PC-3 (cell line): ENCODE measurements at regions not wholly inside any gene's neighbourhood (a gene's known extent, or its start where the extent isn't known, plus 50 kb on each side); places are given as distances from the start of the nearest gene placed in this dataset.

Source experiments
- ATAC-seq: fragments of 200-7000 bp; cut with Tn5 transposase; 2 replicates; pipeline ENCODE4 v1.9.1; 2020; ENCODE audit warnings: mild to moderate bottlenecking, moderate library complexity
- BruUV-seq: library from RNA; stranded (reverse); fragments of 400-500 nt; replicated peaks from 2 replicates; lab custom pipeline; 2021; lab: Mats Ljungman, UMichigan
- CTCF ChIA-PET: fragments of 300-600 bp; sonication (Branson Sonifier 250); formaldehyde crosslinking; loops from one replicate; lab custom pipeline; 2022; ENCODE audit warnings: antibody characterized with exemption; lab: Charles Lee
- POLR2A ChIA-PET: fragments of 300-600 bp; sonication (Branson Sonifier 250); formaldehyde crosslinking; loops from one replicate; lab custom pipeline; 2022; ENCODE audit warnings: antibody characterized with exemption; ENCODE audit not compliant: unreplicated experiment; lab: Charles Lee
- DNase-seq: peaks from one replicate; pipeline ENCODE4 v3.0.0-alpha.2; 2015
- H2AFZ ChIP-seq: fragments of 300-600 bp; sonication (generic); 2 replicates; pipeline ENCODE4 v1.6.0; 2016; ENCODE audit warnings: antibody characterized with exemption, low read length
- H3F3A ChIP-seq: fragments of 300-600 bp; sonication (generic); one replicate; pipeline ENCODE4 v1.6.0; 2017; ENCODE audit warnings: antibody characterized with exemption, low read length, control low read depth, mild to moderate bottlenecking; ENCODE audit not compliant: unreplicated experiment
- H3K27ac ChIP-seq: fragments of 300-600 bp; sonication (generic); 2 replicates; pipeline ENCODE4 v1.5.1; 2016; ENCODE audit warnings: mild to moderate bottlenecking, low read length
- H3K27me3 ChIP-seq: fragments of 300-600 bp; sonication (generic); 2 replicates; pipeline ENCODE4 v1.6.1; 2016; ENCODE audit warnings: low read length, mixed read lengths
- H3K36me3 ChIP-seq: fragments of 300-600 bp; sonication (generic); 2 replicates; pipeline ENCODE4 v1.6.1; 2016; ENCODE audit warnings: low read depth, mixed run types, low read length, mixed read lengths
- H3K4me1 ChIP-seq: fragments of 300-600 bp; sonication (generic); 2 replicates; pipeline ENCODE4 v1.5.1; 2016; ENCODE audit warnings: low read length; ENCODE audit not compliant: insufficient read depth
- H3K4me2 ChIP-seq: fragments of 300-600 bp; sonication (generic); 2 replicates; pipeline ENCODE4 v1.6.0; 2016; ENCODE audit warnings: low read length
- H3K4me3 ChIP-seq: fragments of 300-600 bp; sonication (generic); 2 replicates; pipeline ENCODE4 v1.5.1; 2016; ENCODE audit warnings: mild to moderate bottlenecking, low read length, mixed read lengths
- H3K79me2 ChIP-seq: fragments of 300-600 bp; sonication (generic); 2 replicates; pipeline ENCODE4 v1.6.1; 2017; ENCODE audit warnings: low read length, mixed read lengths
- H3K9ac ChIP-seq: fragments of 300-600 bp; sonication (generic); 2 replicates; pipeline ENCODE4 v1.6.0; 2016; ENCODE audit warnings: mild to moderate bottlenecking, low read length
- H3K9me2 ChIP-seq: fragments of 300-600 bp; sonication (generic); replicated peaks from 2 replicates; pipeline ENCODE4 v1.6.1; 2016; ENCODE audit warnings: mixed run types, low read length, mixed read lengths
- H3K9me3 ChIP-seq: fragments of 300-600 bp; sonication (generic); 2 replicates; pipeline ENCODE4 v1.6.1; 2016; ENCODE audit warnings: low read length, mixed read lengths
- H4K20me1 ChIP-seq: fragments of 300-600 bp; sonication (generic); 2 replicates; pipeline ENCODE4 v1.6.1; 2016; ENCODE audit warnings: low read length, mixed read lengths
- CTCF ChIP-seq: fragments of 300-600 bp; sonication (generic); conservative IDR thresholded peaks from 2 replicates; pipeline ENCODE4 v1.5.1; 2017; ENCODE audit warnings: antibody characterized with exemption, low read depth, mild to moderate bottlenecking, low read length
- EZH2 ChIP-seq: fragments of 300-600 bp; sonication (generic); IDR thresholded peaks from one replicate; pipeline ENCODE4 v1.6.1; 2017; ENCODE audit warnings: antibody characterized with exemption, mild to moderate bottlenecking, low read length; ENCODE audit not compliant: unreplicated experiment
- EZH2phosphoT487 ChIP-seq: fragments of 300-600 bp; sonication (generic); IDR thresholded peaks from 2 replicates; pipeline ENCODE4 v1.6.1; 2018; ENCODE audit warnings: mild to moderate bottlenecking, antibody characterized with exemption, low read length, borderline replicate concordance
- intact Hi-C: fragments of 100-400 bp; cut with micrococcal nuclease; formaldehyde crosslinking; loops from 2 replicates; pipeline ENCODE4 v1.9.0; 2023

GRCh38 chr12:124711344-124711743 lies 143.9 kb upstream of the NCOR2 start:
- Histone ChIP-seq H4K20me1 (no peaks in the 10 kb centered on the region), H3K9me2 (no peaks in the 10 kb centered on the region), H3K4me3 (no peak overlapping the region), H2AFZ (no peak overlapping the region), H3F3A (no peaks in the 10 kb centered on the region), H3K27me3 (no peaks in the 10 kb centered on the region), H3K27ac (no peak overlapping the region), H3K9me3 (no peaks in the 10 kb centered on the region), H3K9ac (no peak overlapping the region), H3K4me2 (no peak overlapping the region), H3K36me3 (no peaks in the 10 kb centered on the region), H3K79me2 (no peaks in the 10 kb centered on the region), H3K4me1 (peaks cover 12% of the 10 kb centered on the region)
- no TSS peak for BruUV-seq
- intact Hi-C loops, result no loop called here
- TF ChIP-seq EZH2phosphoT487, result no peak
- TF ChIP-seq CTCF, result no peak
- TF ChIP-seq EZH2, result no peak
- DNase-seq (no peak), ATAC-seq (no peak)
- POLR2A ChIA-PET, result no interaction called here
- CTCF ChIA-PET, result no interaction called here

GRCh38 chr12:124709722-124710687 lies 142.6 kb upstream of the NCOR2 start:
- Histone ChIP-seq H3K4me2 (no peak overlapping the region), H3K9ac (no peak overlapping the region), H3K79me2 (no peaks in the 10 kb centered on the region), H3K27me3 (no peaks in the 10 kb centered on the region), H3K36me3 (no peaks in the 10 kb centered on the region), H3K4me3 (no peak overlapping the region), H3K9me2 (no peaks in the 10 kb centered on the region), H2AFZ (no peak overlapping the region), H3F3A (no peaks in the 10 kb centered on the region), H3K9me3 (no peaks in the 10 kb centered on the region), H3K27ac (no peak overlapping the region), H3K4me1 (peaks cover under 1% of the 10 kb centered on the region), H4K20me1 (no peaks in the 10 kb centered on the region)
- ATAC-seq, result no peak
- CTCF ChIA-PET, result interaction anchor here (0.6 kb wide), 1 partner anchor 319 kb away, joined by 4 read pairs; no protein-coding TSS in a partner anchor
- intact Hi-C loops, result no loop called here
- POLR2A ChIA-PET, result no interaction called here
- no peak for DNase-seq
- TF ChIP-seq EZH2phosphoT487, result no peak
- 0 out of 2 replicates have a peak, but pooled peaks have one; percentile 17 for TF ChIP-seq CTCF
- BruUV-seq, result no TSS peak

- H3K9ac ChIP-seq, result no peak overlapping the region
- no peaks in the 10 kb centered on the region for H3K79me2 ChIP-seq
- no peaks in the 10 kb centered on the region for H3K9me3 ChIP-seq
- no peak for DNase-seq
- no TSS peak for BruUV-seq
- H3K36me3 ChIP-seq, result no peaks in the 10 kb centered on the region
- no peaks in the 10 kb centered on the region for H3K9me2 ChIP-seq
- H2AFZ ChIP-seq, result no peak overlapping the region
- ChIA-PET CTCF (no interaction called here), POLR2A (no interaction called here)
- H3K4me3 ChIP-seq, result no peak overlapping the region
- ATAC-seq, result no peak
- no peaks in the 10 kb centered on the region for H3F3A ChIP-seq
- H4K20me1 ChIP-seq, result no peaks in the 10 kb centered on the region
- no peak for TF ChIP-seq EZH2
- TF ChIP-seq EZH2phosphoT487, result no peak
- TF ChIP-seq CTCF, result no peak
- no peak overlapping the region for H3K27ac ChIP-seq
- intact Hi-C loops, result no loop called here
- no peaks in the 10 kb centered on the region for H3K4me1 ChIP-seq
- H3K27me3 ChIP-seq, result no peaks in the 10 kb centered on the region
- no peak overlapping the region for H3K4me2 ChIP-seq
These were observed 139.9 kb upstream of the NCOR2 start for GRCh38 chr12:124707316-124707715.
